NCI-H1092 (cell line): ENCODE measurements at regions not wholly inside any gene's neighbourhood (a gene's known extent, or its start where the extent isn't known, plus 50 kb on each side); places are given as distances from the start of the nearest gene placed in this dataset.

ENCODE experiments used
- DNase-seq: peaks from one replicate; lab custom pipeline; 2025; lab: John Stamatoyannopoulos, UW

DNA sequence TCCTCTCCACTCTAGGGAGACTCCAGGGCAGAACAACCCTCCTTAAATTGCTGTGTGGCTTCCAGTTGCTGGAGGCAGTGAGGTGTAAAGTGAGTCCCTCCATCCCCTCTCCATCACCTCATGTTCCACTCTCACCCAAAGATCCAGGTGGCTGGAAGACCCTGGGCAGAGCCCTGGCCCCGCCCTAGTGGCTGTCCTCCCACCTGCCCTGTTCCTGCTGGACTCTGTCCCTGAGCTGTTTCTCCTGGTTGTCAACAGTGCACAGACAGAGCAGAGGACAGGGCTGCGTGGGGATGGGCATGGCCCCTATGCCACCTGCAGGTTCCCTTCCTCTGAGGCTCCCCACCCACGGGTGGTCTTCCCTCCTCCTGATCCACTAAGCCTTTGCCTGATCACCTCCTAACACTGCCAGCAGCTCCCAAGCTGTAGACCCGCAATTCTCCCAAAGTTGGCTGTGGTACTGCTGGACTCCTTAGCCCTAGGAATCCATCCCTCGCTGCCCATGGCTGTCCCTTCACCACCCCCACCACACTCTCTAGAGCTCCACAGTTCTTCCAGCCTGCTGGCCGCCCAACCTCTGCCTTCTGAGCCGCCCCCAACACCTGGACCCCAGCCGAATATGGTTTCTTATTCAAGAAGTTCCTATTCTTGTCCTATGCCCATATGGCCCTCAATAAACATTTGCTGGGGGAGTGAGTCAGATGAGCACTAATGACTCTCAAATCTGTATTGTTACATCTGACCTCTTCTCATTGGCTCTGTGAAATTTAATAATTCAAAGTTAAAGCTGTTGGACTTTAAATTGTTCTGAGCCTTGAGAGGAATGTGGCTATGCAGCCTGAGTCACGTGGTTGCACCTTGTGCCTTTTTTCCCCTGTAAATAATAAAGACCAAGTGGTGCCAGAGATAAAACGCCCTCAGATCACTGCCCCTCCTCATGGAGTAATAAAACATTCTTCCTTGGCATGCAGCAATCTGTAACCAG, 260.0 kb upstream of the HS6ST1 start:
- DNase-seq: no peak

DNA sequence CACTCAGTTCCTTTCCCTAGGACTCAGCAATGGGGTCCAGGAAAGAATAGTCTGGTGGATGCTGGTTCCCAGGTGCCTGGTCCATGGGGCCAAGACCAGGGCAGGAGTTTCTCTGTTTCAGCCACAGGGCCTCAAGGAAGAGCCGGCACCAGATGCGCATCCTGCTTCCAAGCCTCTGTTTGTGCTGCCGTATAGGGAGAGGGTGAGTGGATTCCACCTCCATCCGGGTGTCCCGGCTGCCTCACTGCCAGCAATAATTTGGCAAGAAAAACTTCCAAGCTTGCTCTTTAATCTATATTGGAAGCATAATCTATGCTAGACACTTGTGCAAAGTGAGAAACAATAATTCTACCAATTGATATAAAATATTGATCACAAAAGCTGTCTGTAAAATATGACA, 261.2 kb upstream of the HS6ST1 start:
- no peak for DNase-seq

DNA sequence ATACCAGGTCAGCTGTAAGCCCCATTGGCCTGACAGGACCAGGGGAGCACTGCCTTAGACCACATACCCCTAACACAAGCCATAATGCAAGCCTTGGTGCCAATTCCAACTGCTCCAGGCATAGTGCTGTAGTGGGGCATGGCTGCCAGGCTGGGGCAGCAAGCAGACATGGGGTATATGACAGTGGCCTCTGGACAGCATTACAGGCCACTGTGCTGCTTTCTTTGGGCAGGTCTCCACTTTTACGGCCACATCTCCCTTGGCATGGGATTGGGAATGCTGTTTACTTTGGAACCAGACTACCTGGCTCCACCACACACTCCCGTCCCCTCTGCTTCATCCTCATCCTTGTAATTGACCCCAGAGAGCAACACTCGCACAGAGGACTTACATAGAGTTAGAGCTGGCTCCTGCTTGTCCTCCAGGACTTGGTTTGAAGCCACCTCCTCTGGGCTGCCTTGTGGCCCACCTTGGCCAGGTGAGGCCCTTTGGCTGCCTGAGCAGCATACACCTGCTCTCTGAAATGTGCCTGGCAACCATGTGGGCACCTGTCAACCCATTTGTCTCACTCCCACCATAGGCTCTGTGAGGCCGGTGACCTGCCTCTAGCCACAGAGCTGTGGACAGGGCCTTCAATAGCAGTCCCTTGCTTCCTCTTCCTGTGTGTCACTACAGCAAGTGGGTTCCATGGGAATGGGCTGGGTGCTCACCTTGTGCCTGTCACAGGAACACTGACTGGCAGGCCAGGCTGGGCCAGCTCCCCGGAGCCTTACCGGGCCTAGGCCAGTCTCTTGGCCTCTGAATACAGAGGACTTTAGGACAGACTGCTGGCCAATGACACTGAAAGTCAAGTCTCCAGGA, 262.6 kb upstream of the HS6ST1 start:
- DNase-seq: no peak

DNA sequence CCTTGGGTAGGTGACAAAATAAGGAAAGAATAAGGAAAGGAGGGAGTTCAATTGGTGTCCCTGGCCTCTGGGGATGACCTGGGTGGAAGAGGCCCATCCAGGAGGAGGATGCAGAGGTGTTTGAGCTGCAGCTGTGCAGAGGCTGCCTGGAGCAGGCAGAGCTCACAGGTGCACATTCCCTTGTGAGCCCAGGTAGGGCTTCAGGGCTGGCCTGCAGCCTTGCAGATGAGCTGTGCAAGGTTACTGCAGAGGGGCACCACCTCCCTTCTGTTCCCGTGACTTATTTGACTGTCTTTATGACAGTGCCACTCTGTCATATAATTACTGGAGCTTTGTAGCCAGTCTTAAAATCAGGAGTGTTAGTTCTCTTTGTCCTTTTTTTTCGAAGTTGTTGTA, 263.2 kb upstream of the HS6ST1 start:
- no peak for DNase-seq

DNA sequence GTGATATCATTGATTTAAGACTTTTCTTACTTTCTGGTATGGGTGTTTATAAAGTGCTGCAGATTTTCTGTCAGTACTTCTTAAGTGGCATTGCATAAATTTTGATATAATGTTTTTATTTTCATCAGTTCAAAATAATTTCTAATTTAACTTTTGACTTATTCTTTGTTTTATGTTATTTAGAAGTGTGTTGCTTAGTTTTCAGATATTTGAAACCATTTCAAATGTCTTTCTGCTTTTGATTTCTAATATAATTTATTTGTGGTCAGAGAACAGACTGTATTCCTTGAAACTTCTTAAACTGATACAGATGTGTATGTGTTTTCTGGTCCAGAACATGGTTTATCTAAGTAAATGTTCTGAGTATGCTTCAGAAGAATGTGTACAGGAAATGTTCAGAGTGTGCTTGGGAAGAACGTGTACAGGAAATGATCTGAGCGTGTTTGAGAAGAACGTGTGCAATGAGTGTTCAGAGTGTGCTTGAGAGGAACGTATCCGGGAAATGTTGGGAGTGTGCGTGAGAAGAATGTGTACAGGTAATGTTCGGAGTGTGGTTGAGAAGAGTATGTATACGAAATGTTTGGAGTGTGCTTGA, 265.7 kb upstream of the HS6ST1 start:
- no peak for DNase-seq

DNA sequence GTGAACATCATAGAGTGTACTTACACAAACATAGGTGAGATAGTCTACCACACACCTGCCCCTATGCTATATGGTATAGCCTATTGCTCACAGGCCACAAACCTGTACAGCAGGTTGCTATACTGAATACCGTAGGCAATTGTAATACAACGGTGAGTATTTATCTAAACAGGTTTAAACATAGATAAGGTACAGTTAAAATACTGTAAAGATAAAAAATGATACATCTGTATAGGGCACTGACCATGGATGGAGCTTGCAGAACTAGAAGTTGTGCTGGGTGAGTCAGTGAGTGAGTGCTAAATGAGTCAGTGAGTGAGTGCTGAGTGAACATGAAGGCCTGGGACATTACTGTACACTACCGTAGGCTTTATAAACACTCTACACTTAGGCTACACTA, 267.0 kb upstream of the HS6ST1 start:
- DNase-seq: no peak

DNA sequence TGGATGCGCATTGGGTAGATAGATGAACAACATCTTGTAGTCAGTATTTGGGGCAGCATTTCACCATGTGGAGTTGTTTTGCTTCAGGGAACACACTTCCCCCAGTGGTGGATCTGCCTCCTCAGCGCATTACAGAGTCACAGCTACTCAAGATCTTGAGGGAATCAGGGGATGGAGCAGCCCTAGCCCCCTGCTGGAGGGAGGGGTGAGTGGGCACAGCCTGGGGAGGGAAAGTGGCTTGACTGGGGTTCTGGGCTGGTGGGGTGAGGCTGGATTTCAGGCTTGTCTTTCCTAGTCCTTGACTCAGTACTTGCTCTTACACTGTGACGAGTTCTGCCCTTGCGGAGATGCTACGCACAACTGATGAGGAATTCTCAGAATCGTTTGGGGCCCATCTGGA, 271.0 kb upstream of the HS6ST1 start:
- no peak for DNase-seq

DNA sequence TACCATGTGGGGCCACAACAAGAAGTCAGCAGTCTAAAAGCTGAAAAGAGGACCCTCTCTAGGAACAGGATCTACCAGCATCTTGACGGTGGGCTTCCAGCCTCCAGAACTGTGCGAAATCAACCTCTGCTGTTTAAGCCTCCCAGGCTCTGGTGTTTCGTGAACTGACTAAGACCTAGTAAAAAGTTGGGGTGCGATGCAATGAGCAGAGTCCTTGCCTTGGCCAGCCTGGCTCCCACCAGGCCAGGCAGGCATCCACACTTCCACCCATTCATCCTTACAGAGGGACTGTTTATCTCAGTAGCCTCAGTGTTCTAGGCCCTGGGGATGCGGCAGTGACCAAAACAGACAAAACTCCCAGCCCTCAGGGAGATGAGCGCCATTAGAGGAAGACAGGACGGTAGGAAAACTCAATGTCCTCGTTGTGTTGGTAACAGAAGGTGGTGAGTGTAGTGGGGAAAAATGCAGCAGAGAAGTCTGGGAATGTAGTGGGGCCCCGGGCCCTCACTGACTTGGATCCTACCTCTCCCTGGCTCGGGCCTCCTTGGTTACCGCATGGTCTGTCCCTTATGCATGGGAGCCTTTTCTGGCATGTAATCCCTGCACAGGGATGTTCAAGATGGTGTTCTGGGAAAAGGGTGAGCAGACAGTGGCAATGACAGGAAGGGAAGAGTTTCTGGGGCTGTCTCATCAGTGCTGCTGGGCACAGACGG, 271.8 kb upstream of the HS6ST1 start:
- DNase-seq: no peak

DNA sequence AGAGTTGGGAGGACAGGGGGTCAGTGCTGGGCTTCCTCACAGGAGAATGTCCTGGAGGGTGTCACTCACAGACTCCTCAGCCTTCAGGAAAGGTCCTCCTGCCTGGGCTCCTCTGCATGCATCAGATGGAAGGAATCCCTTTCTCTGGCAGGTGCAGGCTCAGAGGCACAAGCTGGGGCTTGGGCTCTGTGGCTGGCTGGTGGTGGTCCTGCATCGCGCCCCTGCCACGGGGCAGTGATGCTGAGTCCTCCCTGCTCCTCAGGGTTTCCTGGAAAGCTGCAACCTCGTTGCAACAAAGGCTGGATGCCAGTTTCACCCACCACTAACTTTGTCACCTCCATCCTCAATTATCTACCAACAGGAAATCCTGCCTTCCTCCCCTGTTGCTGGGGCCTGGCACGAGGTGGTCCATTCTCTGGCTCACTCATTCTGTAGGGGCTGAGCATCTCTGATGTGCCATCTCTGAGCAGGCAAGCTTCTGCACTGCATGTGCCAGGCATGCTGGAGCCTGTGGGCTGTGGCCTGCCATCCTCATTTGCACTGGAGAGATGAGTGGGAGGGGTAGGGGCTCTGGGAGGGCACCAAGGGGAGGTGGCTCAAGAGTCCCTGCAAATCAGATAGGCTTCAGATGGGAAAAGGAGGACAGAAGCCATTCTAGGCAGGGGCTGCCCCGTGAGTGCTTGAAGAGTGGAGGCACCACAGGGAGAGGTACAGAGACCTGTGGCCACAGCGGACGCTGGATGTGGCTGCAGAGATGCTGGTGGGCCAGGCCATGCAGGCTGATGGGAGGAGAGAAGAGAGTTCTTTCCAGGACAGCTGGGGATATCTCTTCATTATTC, 272.6 kb upstream of the HS6ST1 start:
- DNase-seq: no peak

DNA sequence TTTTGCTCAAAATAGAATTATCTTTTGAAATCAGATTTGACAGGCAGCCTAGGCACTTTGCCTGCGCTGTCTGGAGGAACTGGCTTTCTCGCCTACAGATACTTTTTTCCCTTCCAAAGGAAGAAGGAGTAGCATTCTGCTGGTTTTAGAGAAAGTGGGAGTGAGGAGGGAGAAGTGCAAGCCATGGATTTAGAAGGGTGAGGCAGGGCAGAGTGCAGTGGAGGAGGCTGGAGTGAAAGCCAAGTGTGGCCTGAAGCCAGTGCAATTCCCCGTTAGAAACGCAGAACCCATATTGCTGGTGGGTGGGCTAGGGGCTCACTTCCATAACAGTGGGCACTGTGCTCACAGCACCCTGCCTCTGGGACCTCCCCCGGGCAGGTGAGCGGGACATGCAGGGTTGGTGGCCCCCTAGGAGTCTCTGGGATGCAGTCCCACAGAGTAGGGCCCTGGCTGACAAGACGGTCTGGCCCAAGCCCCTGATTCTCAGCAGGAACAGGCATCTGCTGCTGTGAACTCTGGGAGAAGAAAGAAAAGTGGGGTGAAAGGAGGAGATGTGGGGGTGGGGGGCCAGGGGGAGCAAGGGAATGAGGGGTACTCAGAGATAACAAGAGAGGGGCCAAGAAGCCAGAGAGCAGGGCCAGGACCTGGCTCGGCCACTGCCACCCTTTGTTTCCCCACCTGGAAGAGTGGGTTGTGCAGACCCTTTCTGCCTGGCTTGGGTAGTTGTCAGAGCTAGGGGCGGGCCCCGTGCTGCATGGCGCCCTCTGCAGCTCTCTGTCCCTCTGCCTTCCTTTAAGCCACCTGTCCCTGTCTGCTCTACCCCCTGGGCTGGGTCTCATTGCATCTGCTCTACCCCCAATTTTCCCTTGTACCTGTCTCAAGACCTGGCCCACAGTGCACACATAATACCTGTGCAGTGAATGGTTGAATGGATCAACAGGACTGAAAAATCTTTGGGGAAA, 273.5 kb upstream of the HS6ST1 start:
- no peak for DNase-seq

DNA sequence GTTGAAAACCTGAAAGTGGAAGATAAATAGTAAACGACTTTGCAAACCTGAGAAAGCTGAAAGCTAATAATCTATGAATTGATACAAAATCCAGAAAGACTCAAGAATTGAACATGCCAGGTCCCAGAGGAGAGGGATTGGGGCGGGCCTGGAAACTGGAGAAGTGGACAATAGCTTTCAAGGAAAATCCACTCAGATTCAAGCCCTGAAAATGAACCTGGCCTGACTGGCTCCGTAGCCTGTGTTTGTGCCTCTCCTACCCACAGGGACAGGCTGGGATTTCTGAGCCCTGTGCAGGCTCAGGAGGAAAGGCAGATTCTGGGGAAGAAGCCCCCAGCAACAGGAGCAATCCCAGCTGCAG, 274.8 kb upstream of the HS6ST1 start:
- no peak for DNase-seq

DNA sequence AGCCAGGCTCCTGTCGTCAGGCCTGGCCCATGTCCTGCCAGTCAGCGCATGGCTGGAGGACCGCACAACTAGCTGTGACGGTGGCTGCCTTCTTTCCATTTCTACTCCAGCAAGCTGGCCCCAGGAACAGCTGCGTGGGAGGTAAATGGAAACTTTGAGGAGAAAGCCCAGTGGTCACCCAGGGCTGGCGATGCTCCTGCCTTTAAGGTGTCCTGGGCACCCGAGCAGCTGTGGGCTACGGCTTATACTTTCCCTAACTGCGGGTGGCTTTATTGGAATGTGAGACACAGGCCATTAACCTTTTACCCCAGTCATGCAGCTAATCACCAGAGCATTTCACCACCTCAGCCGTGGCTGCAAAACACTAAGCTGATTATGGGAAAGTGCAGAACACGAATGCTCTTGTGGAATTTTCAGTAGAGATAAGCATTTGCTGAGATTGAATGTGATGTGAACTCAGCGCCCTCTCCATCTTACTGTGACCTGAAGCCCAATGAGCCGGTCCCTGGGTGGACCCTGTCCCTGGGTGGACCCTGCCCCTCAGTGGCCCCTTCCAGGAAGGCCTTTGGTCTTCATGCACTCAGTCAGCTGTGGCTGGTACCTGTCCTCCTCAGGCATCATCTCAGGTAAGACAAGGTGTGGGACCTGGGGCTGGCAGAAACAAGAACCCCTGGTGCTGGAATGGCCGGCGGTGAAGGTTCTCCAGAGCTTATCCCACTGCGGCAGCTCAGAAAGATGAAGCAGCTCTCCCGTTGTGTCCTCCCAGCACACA, 275.4 kb upstream of the HS6ST1 start:
- no peak for DNase-seq

DNA sequence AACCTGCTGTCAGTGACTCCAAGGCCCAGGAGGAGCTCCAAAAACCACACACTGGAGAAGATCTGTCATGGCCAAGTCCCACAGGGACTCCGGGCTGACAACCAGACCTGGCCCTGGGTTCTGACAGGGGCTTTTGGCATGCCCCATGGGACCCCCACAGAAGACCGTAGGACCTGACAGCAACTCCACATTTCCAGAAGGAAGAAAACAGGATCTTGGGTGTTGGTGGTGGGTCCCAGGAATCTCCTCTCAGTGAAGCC, 275.9 kb upstream of the HS6ST1 start:
- DNase-seq: no peak

DNA sequence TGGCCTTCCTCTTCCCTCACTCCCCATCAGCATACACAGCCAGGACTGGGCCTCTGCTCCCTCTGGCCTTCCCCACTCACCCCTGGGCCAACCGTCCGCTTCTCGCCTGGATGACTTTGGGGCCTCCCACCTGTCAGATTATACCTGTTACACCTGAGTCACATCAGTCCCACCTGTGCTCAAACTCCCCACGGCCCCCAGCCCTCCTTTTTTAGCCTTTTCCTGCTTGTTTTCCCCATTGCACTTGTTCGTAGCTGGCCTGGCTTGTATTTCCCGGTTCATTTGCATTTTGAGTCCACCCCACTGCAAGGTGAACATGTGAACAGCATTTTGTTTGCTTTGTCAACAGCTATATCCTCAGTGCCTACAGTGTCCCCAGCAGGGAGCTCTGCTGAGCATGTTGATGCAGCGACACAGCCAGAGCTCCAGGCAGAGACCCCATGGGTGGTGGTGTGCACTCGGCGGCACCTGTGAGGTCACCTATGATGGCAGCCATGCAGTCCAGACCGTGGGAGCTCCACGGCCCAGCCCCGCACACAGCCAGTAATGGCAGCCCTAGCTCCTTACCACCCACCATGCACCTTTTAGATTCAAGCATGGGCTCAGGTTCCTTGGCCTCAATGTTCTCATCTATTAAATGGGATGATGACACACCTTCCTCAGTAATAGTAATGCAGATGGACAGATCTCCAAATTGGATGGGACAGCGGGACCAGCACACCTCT, 276.4 kb upstream of the HS6ST1 start:
- DNase-seq: no peak

DNA sequence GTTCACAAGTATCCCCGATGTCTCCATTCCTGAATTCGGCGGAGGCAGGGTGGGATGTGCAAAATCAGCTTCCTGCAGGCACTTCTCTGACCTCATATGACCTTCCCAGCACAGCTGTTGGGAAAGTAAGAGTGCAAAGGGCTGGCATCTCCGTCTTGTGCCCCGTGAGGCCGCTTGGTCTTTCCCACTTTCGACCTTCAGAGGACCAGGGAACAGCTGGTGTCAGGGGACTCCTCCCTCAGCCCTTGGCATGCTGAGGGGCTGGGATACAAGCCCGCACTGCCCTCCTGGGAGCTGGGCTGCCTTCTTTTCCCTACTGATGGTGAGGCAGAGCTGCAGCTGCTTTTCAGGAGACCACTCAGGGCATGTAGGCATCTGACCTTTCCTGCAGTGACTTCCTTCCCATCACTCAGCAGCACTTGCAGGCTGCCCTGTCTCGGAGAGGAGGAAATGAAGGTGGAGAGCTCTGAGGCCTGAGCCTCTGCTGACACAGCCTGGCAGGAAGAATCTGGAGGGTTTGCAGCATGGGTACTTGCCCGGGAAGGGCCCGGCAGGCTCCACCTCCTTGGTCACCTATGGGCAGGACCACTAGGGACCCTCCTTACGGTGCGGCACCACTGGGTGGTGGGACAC, 277.2 kb upstream of the HS6ST1 start:
- no peak for DNase-seq

DNA sequence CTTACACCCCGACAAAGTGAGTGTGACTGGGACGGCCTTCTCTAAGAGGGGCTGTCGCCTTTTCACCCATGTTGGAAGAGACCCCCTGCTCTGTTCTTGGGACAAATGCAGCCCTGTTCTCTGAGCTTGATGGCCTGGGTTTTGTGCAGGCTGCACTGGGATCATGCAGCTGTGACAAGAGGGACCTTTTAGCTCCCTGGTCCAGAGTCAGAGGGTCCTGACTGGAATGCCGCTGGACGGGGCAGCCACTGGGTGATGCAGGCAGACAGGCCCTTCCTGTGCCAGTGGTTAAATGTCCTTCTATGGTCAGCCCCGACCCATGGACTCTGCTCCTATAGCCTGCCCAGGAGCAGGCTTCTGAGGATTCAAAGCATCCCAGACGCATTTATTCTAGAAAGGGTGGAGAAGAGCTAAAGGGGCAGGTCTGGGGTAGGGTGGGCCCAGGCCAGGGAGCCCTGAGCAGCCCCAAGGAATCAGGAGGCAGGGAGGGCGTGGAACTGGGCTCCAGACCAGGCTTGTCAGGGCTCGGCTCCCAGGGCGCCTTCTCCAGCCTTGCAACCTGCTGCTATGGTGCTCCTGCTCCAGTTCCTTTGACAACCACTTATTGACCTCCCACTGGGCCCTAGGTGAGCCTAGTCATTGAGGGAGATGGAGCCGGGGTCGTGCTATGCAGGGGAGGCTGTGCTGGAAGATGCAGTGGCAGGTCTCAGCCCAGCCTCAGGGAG, 277.9 kb upstream of the HS6ST1 start:
- DNase-seq: no peak

DNA sequence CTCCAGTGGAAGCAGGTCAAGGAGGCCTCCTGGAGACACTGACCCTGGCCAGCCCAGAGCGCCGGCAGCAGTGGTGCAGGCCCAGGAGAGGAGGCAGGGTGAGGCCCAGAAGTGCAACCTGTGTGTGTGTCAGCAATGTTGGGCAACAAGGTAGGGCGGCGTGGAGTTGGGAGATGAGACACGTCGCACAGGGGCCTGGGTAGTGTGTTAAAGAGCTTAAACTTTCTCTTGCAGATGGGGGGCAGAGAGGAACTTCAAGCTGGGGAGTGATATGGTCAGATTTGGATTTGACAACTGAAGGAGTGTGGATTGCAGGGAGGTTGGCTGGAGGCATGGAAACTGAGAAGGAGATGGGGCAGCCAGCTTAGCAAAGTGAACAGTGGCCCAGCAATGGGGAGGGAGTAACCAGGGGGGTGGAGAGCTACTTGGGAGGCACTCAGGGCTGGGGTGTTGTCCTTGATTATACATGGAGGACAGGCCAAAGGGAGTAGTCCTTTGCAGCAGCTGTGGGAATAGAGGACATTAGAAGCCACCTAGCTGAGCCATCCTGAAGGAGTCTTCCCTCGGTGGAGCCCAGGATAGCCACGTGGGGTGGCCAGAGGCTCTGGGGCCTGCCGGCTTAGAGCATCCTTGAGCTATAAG, 278.6 kb upstream of the HS6ST1 start:
- DNase-seq: no peak
